HEK293 (cell line): ENCODE measurements at regions not wholly inside any gene's neighbourhood (a gene's known extent, or its start where the extent isn't known, plus 50 kb on each side); places are given as distances from the start of the nearest gene placed in this dataset.

Experiments
- SP2 ChIP-seq: fragments of 450-650 bp; formaldehyde crosslinking; IDR thresholded peaks from 2 replicates; pipeline ENCODE4 v1.5.1; 2016; ENCODE audit warnings: missing biosample characterization, missing genetic modification characterization
- ZNF155 ChIP-seq: fragments of 450-650 bp; formaldehyde crosslinking; IDR thresholded peaks from 2 replicates; pipeline ENCODE4 v1.5.1; 2016; ENCODE audit warnings: missing biosample characterization, missing genetic modification characterization
- ZNF221 ChIP-seq: fragments of 450-650 bp; formaldehyde crosslinking; IDR thresholded peaks from 2 replicates; pipeline ENCODE4 v1.5.1; 2017; ENCODE audit warnings: missing biosample characterization, missing genetic modification characterization, borderline replicate concordance
- TF ChIP-seq, protein P1 (sequence below): fragments of 450-650 bp; formaldehyde crosslinking; IDR thresholded peaks from 2 replicates; pipeline ENCODE4 v1.5.1; 2016; ENCODE audit warnings: missing biosample characterization, missing genetic modification characterization

DNA sequence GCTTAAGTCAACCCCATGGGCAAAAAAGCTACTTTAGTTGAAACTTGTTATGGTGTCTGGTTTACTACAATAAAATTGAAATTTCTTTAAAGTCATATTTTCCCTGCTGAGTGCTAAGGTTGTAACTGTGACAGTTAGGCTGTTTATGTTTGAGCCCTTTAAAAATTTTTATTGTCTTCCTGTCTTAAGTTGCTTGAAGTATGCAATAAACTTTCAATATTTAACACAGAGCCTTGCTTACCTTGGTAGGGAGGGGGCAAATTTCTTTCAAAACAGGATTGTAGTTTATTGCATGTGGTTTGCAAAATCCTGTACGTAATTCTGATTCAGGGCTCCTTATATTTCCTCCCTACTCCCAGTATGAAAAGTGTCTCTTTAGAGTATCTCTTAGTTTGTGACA lies 465.5 kb upstream of the ACTBL2 start:
- TF ChIP-seq ZNF155 (tag by site-specific recombination) (no peak), ZNF221 (no peak), SP2 (tag by site-specific recombination) (no peak)
- TF ChIP-seq, protein P1, sequence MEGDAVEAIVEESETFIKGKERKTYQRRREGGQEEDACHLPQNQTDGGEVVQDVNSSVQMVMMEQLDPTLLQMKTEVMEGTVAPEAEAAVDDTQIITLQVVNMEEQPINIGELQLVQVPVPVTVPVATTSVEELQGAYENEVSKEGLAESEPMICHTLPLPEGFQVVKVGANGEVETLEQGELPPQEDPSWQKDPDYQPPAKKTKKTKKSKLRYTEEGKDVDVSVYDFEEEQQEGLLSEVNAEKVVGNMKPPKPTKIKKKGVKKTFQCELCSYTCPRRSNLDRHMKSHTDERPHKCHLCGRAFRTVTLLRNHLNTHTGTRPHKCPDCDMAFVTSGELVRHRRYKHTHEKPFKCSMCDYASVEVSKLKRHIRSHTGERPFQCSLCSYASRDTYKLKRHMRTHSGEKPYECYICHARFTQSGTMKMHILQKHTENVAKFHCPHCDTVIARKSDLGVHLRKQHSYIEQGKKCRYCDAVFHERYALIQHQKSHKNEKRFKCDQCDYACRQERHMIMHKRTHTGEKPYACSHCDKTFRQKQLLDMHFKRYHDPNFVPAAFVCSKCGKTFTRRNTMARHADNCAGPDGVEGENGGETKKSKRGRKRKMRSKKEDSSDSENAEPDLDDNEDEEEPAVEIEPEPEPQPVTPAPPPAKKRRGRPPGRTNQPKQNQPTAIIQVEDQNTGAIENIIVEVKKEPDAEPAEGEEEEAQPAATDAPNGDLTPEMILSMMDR (tag by site-specific recombination) = no peak
